Central memory CD8-positive, alpha-beta T cell (primary cell): ENCODE measurements at regions not wholly inside any gene's neighbourhood (a gene's known extent, or its start where the extent isn't known, plus 50 kb on each side); places are given as distances from the start of the nearest gene placed in this dataset.
"Not testable (repeated sequence)": the region's sequence is repeated elsewhere in the genome, so short reads cannot be mapped to it uniquely, and the experiment has no call there.

Experiments used
- ATAC-seq: fragments of 150-1000 bp; cut with Tn5 transposase; replicated peaks from 2 replicates; pipeline ENCODE4 v1.10.0; 2022; ENCODE audit warnings: mild to moderate bottlenecking, moderate FRiP score, moderate number of reproducible peaks; ENCODE audit not compliant: poor library complexity, severe bottlenecking; ENCODE audit errors: extremely low read depth
- DNase-seq, 2 donors: peaks; one replicate each; pipeline ENCODE4 v3.0.0; 2021; ENCODE audit warnings: low spot score in 2 of 2
- H3K27ac Mint-ChIP-seq: one replicate; pipeline ENCODE4 v1.8.0; 2022; ENCODE audit warnings: low read depth, mild to moderate bottlenecking, moderate library complexity, mixed read lengths
- H3K27me3 Mint-ChIP-seq: one replicate; pipeline ENCODE4 v1.8.0; 2022; ENCODE audit warnings: mixed read lengths
- H3K36me3 Mint-ChIP-seq: one replicate; pipeline ENCODE4 v1.8.0; 2022; ENCODE audit warnings: mild to moderate bottlenecking, moderate library complexity, mixed read lengths; ENCODE audit not compliant: insufficient read depth
- H3K4me1 Mint-ChIP-seq: one replicate; pipeline ENCODE4 v1.8.0; 2022; ENCODE audit warnings: mixed read lengths
- H3K4me3 Mint-ChIP-seq: one replicate; pipeline ENCODE4 v1.8.0; 2022; ENCODE audit warnings: mild to moderate bottlenecking, moderate library complexity, mixed read lengths
- H3K9me3 Mint-ChIP-seq: one replicate; pipeline ENCODE4 v1.8.0; 2022; ENCODE audit warnings: mixed read lengths

- H3K27me3 Mint-ChIP-seq = no peaks in the 10 kb centered on the region
- H3K4me1 Mint-ChIP-seq = no peaks in the 10 kb centered on the region
- no peak overlapping the region for H3K27ac Mint-ChIP-seq
- H3K4me3 Mint-ChIP-seq = no peak overlapping the region
- ATAC-seq = no peak
- H3K9me3 Mint-ChIP-seq = no peaks in the 10 kb centered on the region
- H3K36me3 Mint-ChIP-seq = no peaks in the 10 kb centered on the region
- DNase-seq = no peak
Observed at GRCh38 chr2:8126783-8127182, 555.1 kb upstream of the ID2 start.

- not testable (repeated sequence) for H3K27me3 Mint-ChIP-seq, H3K36me3 Mint-ChIP-seq, H3K9me3 Mint-ChIP-seq, H3K27ac Mint-ChIP-seq, H3K4me3 Mint-ChIP-seq, ATAC-seq, H3K4me1 Mint-ChIP-seq, DNase-seq
Observed at GRCh38 chr2:8131423-8131822, 550.4 kb upstream of the ID2 start.

GRCh38 chr2:8132351-8132831 is 549.5 kb upstream of the ID2 start:
- H3K4me1 Mint-ChIP-seq = no peaks in the 10 kb centered on the region
- no peak overlapping the region for H3K27ac Mint-ChIP-seq
- no peaks in the 10 kb centered on the region for H3K9me3 Mint-ChIP-seq
- no peaks in the 10 kb centered on the region for H3K36me3 Mint-ChIP-seq
- no peak overlapping the region for H3K4me3 Mint-ChIP-seq
- ATAC-seq = no peak
- DNase-seq = no peak
- no peaks in the 10 kb centered on the region for H3K27me3 Mint-ChIP-seq

DNA sequence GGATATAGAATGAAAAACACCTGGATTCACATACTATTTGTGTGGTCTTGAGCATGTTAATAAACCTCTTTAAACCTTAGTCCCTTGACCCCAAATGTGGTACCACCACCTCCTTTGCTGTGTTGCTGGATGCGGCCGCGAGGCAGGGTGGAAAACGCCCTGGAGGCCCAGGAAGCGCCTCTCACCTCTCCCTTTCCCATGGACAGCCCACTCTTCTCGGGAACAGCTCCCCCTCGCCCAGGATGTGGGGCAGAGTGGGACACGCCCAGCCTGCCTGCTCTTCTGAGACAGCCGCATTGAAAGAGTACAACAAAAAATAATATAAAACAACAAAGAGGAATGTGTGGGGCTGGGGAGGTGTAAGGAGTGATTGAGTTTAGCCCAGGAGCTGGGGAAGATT is 549.0 kb upstream of the ID2 start:
- Mint-ChIP-seq H3K27ac (no peak overlapping the region), H3K4me3 (no peak overlapping the region)

DNA sequence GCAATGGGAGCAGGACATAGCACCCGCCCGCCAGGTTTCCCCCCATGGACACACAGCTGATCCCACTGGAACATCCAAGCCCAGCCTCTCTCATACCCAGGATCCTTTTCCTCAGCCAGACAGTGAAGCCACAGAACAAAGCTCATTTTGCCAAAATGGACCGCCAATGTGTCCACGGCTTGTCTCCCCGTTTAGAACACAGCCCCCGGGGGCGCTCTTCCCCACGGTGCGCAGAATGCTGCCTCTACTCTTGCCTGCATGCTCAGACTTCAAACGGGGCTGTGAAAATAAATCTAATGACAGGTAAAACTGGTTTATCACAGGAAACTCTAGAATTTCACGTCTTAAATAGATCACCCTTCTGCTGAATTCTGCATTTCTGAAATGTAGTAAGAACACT is 548.5 kb upstream of the ID2 start:
- no peaks in the 10 kb centered on the region for H3K9me3 Mint-ChIP-seq
- H3K4me1 Mint-ChIP-seq = no peaks in the 10 kb centered on the region
- DNase-seq (no peak), ATAC-seq (no peak)
- H3K36me3 Mint-ChIP-seq = no peaks in the 10 kb centered on the region
- H3K4me3 Mint-ChIP-seq = no peak overlapping the region
- H3K27me3 Mint-ChIP-seq = no peaks in the 10 kb centered on the region
- H3K27ac Mint-ChIP-seq = no peak overlapping the region

More for the DNA sequence above, 549.0 kb upstream of the ID2 start:
- Mint-ChIP-seq H3K36me3 (no peaks in the 10 kb centered on the region), H3K4me1 (no peaks in the 10 kb centered on the region), H3K27me3 (no peaks in the 10 kb centered on the region), H3K9me3 (no peaks in the 10 kb centered on the region)
- ATAC-seq (no peak), DNase-seq (no peak)

DNA sequence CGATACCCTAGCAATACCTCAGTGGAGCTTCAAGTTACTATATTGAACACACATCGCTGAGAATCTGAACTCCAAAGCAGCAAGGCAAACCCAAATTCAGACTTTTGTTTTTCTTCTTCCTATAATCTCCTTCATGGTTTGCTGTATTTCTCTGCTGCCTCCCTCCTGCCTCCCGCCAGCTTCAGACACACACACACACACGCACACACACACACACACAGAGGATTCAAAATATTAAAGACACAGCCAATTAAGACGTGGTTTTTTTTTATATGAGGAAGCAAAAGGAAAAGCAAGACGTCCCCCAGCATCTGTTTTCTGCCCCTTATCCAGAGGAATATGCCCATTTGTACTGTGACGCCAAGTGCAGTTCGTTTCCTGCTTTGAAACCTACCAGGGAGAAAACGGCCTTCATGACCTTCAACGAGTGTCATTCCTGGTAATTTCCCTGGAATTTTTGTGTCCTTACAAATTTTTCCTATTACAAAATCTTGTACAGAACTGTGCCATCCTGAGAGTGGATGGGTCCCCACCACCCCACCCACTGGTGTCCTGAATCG is 547.9 kb upstream of the ID2 start:
- H3K4me1 Mint-ChIP-seq = no peaks in the 10 kb centered on the region
- DNase-seq (no peak), ATAC-seq (no peak)
- no peaks in the 10 kb centered on the region for H3K9me3 Mint-ChIP-seq
- H3K27me3 Mint-ChIP-seq = no peaks in the 10 kb centered on the region
- no peaks in the 10 kb centered on the region for H3K36me3 Mint-ChIP-seq
- H3K27ac Mint-ChIP-seq = no peak overlapping the region
- no peak overlapping the region for H3K4me3 Mint-ChIP-seq

DNA sequence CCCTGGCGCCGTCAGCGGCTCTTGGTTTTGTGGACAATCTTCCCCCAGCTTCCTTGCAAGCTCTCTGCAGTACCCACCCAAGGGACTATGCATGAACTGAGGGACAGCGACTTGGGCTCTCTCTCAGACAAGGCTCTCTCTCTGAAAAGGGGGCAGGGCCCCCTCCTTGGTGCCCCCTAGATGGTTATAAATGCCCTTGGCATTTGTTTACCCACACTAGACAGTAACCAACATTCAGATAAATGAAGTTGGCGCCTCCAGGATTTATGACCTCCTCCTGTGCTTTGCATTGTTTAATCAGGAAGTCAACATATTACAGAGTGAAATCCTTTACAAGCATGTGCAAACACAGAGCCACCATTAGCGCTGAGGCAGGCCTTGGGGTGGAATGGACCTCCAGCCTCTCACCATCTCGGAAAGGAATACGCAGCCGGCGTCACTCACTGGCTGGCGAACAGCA is 547.4 kb upstream of the ID2 start:
- no peak for ATAC-seq
- no peak for DNase-seq
- Mint-ChIP-seq H3K4me3 (no peak overlapping the region), H3K27me3 (no peaks in the 10 kb centered on the region), H3K36me3 (no peaks in the 10 kb centered on the region), H3K4me1 (no peaks in the 10 kb centered on the region), H3K27ac (no peak overlapping the region), H3K9me3 (no peaks in the 10 kb centered on the region)

DNA sequence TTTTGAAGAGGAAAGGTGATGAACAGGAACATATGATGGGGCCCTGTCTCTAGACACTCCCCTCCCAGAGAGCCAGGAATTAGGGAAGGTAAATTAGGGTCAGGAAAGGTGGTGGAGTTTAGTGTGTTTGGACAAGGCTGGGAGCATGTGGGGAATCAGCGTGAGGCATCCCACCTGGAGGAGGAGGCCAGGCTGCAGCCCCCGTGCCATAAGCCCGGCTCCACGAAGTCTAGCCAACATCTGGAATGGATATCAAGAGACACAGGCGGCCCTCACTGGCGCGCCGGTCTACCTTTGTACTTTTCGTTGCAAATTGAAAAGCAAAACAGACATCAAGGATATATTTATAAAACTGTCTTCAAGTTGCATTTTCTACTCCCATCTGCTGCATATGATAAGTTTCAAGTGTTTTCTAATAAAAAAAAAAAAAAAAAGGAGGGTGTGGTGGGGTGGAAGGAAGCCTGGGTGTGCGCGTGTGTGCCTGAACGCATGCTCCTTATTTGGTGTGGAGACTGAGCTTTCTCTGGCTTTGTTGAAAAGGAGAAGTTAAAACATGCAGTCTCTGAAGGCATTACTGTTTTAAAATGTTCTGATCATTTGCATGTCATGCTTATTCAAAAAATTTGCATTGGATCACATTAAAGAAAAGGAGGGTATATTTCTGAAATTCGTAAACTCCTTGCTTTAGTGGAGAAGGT is 546.7 kb upstream of the ID2 start:
- no peaks in the 10 kb centered on the region for H3K9me3 Mint-ChIP-seq
- DNase-seq (no peak), ATAC-seq (no peak)

GRCh38 chr2:8137801-8138200 is 544.1 kb upstream of the ID2 start:
- DNase-seq = no peak
- H3K36me3 Mint-ChIP-seq = no peaks in the 10 kb centered on the region
- no peak overlapping the region for H3K27ac Mint-ChIP-seq
- H3K4me3 Mint-ChIP-seq = no peak overlapping the region
- no peaks in the 10 kb centered on the region for H3K9me3 Mint-ChIP-seq
- ATAC-seq = no peak
- no peaks in the 10 kb centered on the region for H3K27me3 Mint-ChIP-seq
- no peaks in the 10 kb centered on the region for H3K4me1 Mint-ChIP-seq

More for the DNA sequence above, 546.7 kb upstream of the ID2 start:
- Mint-ChIP-seq H3K4me3 (no peak overlapping the region), H3K27me3 (no peaks in the 10 kb centered on the region), H3K4me1 (no peaks in the 10 kb centered on the region), H3K36me3 (no peaks in the 10 kb centered on the region), H3K27ac (no peak overlapping the region)

DNA sequence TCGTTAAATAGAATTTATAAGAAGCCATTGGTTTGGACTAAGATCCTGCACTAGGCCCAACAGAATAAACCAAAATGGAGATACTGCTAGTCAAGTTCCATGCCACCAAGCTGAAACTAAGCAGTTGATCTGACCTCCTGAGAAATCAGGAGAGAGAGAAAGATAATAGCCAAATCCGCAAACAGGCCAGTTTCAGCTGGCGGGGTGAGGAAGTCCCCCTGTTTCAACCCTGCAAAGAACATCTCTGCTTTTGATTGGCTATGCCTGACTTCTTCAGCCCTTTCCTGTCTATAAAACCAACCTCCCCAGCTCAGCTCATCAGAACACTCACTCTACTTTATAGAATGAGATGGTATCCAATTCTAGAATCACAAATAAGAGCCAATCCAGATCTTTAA is 543.3 kb upstream of the ID2 start:
- no peak for DNase-seq
- no peaks in the 10 kb centered on the region for H3K4me1 Mint-ChIP-seq
- H3K27ac Mint-ChIP-seq = no peak overlapping the region
- no peak for ATAC-seq
- no peaks in the 10 kb centered on the region for H3K27me3 Mint-ChIP-seq
- H3K36me3 Mint-ChIP-seq = no peaks in the 10 kb centered on the region
- H3K9me3 Mint-ChIP-seq = no peaks in the 10 kb centered on the region
- H3K4me3 Mint-ChIP-seq = no peak overlapping the region

- DNase-seq (no peak), ATAC-seq (no peak)
- no peaks in the 10 kb centered on the region for H3K9me3 Mint-ChIP-seq
Observed at GRCh38 chr2:8138923-8139667, 542.8 kb upstream of the ID2 start.

GRCh38 chr2:8139668-8140200 is 542.1 kb upstream of the ID2 start:
- Mint-ChIP-seq H3K36me3 (no peaks in the 10 kb centered on the region), H3K4me3 (no peak overlapping the region), H3K27me3 (no peaks in the 10 kb centered on the region), H3K4me1 (no peaks in the 10 kb centered on the region), H3K9me3 (no peaks in the 10 kb centered on the region), H3K27ac (peak overlapping the region; percentile 30)
- DNase-seq = no peak
- ATAC-seq = no peak

More at GRCh38 chr2:8138923-8139667, 542.8 kb upstream of the ID2 start:
- no peaks in the 10 kb centered on the region for H3K27me3 Mint-ChIP-seq
- no peaks in the 10 kb centered on the region for H3K36me3 Mint-ChIP-seq
- no peak overlapping the region for H3K27ac Mint-ChIP-seq
- H3K4me1 Mint-ChIP-seq = no peaks in the 10 kb centered on the region
- H3K4me3 Mint-ChIP-seq = no peak overlapping the region
